SW 1271 (cell line): ENCODE measurements at regions not wholly inside any gene's neighbourhood (a gene's known extent, or its start where the extent isn't known, plus 50 kb on each side); places are given as distances from the start of the nearest gene placed in this dataset.
"Not testable (repeated sequence)": the region's sequence is repeated elsewhere in the genome, so short reads cannot be mapped to it uniquely, and the experiment has no call there.

ENCODE experiments used
- DNase-seq, 2 experiments: peaks; one replicate each; lab custom pipeline; 2025; lab: John Stamatoyannopoulos, UW

DNA sequence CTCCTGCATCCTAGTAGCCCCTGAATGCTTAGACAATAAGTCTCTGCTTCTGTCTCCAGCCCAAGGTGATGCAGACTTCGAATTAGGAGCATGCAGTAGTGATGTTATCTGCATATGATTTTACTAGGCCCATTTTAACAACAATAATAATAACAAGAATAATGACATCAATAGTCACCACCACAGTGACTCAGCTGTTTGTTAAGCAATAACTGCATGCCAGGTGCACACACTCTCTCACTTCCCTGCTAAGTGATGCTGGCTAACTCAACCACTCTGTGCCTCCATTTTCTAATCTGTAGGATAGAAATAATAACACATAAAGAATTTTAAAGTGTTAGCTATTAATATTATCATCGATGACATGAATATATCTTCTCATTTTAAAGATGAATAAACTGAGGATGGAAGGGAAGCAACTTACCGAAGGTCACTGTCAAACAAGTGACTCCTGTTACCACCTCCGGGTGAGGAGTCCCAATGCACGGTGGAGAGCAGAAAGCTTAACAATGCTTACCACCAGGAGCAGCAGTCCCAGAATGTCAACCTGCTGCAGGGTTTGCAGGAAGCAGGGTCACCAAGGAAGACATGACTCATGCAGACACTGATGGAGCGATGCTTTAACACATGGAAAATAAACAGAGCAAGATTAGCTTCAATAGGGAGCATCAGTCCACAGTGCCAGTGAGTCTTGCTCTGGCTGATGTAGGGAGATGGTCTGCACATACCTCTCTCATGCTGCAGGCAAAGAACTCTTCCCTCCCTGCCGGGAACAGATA lies 290.2 kb downstream of the SPATA17 start:
- no peak for DNase-seq

DNA sequence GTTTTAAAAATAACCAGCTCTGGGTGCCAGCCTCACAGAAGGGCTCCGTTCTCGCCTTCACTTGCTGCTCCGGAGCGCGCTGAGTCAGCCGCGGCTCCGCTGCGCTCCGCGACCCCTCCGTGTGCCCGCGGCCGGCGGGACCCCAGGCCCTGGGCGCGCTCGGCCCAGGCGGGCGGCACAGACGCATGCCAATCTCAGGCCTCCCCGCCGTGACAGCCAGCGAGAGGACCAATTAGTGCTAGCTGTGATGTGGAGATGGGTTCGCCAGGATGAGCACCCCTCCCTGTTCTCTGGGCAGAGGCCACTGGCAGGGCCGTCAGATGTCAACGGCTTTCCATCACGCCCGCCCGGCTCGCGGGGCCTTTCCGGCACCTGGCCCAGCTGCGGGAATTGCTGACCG lies 293.8 kb downstream of the SPATA17 start:
- no peak for DNase-seq

GRCh38 chr1:217929213-217929885 lies 298.2 kb downstream of the SPATA17 start:
- no peak for DNase-seq

GRCh38 chr1:217943361-217943760 lies 312.2 kb downstream of the SPATA17 start:
- DNase-seq, result no peak

- no peak for DNase-seq
Observed at GRCh38 chr1:217944550-217944949, 313.4 kb downstream of the SPATA17 start.

DNA sequence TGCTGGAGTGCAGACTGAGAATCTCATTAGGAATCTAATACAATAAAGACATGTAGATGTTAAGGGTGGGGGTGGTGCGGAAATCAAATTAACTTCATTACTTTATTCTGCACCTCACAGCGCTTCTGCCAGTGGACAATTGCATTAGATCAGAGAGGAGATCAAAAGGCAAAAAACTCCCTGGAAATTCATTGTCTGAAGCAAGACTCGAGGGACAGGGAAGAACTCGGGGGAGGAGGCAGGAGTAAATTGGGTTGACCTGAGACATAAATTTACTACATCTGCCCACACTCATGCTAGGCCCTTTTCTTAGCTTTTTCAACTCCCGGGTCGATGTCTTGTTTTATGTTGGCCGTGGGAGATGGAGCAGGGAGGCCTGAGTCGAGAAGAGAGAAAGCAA lies 315.4 kb downstream of the SPATA17 start:
- no peak for DNase-seq

- no peak for DNase-seq
Observed at GRCh38 chr1:217948741-217949140, 317.6 kb downstream of the SPATA17 start.

GRCh38 chr1:217953330-217953729 lies 322.2 kb downstream of the SPATA17 start:
- DNase-seq, result no peak

DNA sequence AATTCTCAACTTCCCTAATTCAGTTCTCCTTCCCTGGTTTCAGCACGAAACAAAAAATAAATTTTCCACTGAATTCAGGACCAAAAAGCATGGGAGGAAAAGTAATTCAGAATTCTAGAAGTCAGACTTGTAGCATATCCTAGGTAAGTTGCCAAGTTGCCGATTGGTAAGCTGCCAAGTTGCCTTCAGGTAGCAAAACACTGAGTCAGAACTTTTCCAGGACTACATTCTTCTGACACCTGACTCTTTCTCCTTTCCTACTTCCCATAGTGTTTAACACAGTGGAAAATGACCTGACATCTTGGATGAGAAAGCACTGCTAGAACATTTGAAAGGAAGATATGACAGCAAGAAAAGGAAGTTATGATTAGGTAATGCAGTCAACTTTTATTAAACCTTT lies 322.8 kb downstream of the SPATA17 start:
- DNase-seq, result no peak

DNA sequence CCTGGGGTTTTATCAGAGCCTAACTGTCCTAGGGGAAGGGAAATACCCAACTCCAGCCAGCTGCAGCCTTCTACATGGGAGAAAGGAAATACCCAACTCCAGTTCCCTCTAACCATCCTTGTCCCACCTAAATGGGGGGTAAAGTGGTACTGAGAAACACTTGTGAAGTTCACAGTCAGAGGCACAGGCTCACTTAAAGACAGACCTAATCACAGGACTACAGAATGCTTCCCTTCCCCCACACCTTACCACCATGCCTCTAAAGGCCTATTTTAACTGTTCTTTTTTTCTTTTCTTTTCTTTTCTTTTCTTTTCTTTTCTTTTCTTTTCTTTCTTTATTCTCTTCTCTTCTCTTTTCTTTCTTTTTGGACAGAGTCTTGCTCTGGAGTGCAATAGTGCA lies 324.6 kb downstream of the SPATA17 start:
- no peak for DNase-seq

DNA sequence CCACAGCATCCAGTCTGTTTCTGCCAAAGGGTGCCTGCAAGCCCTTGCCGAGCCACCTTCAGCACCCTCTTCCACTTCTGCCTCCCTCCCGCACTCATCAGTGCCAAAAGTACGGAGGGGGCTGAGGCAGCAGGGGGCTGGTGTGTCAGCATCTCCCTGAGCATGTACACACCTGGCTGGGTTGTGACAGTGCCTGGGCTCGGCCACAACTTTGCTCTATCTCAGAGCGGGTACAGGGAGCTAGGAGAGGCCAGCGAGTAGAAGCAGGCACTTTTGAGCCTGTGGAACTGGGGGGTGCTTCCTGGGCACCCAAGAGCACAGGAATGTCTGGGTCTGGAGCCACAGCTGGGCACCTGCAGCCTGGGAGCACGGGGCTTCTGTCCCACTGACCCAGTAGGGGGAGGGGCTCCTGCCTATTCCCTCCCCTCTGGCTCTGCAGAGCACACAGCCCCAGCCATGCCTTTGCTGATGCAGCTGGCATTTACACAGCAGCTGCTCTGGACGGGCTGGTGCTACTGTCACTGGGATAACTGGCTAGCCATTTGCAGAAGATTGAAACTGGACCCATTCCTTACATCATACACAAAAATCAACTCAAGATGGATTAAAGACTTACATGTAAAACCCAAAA lies 319.8 kb upstream of the RRP15 start:
- no peak for DNase-seq

GRCh38 chr1:217968085-217968484 lies 317.0 kb upstream of the RRP15 start:
- DNase-seq, result no peak

DNA sequence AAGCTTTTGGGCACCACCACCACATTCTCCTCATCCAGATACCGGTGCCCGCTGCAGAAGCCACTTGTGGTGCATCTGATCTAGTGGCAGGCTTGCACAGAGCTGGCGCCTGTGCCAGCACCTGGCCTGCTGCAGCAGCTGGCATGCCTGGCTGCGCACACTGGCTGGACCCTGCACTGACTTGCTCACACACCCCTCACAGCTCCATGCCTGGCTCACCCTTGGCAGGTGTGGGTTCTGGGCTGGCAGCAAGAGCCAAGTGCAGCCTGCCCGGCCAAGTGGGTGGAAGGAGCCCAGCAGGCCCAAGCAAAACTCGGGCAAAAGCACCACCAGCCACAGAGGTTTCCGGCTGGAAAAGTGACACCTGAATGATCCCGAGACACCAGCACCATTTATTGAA lies 315.7 kb upstream of the RRP15 start:
- DNase-seq, result no peak

GRCh38 chr1:217977943-217978342 lies 307.1 kb upstream of the RRP15 start:
- DNase-seq, result no peak

DNA sequence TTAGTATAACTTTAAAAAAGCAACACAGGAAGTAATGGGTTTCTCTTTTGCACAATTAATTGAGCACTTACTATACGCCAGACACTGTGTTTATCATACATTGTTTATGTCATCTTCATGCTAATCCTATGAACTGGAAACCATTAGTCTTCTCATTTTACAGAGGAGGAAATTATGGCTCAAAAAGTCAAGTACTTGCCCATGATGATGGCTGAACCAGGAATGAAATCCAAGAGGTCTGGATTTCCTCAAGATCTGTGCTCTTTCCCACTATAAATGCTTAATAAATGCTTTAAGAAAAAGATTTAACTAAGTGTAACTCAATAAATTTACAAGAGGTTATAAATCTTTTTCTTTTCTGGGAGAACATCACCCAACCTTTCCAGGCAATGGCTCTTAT lies 303.7 kb upstream of the RRP15 start:
- DNase-seq, result no peak

DNA sequence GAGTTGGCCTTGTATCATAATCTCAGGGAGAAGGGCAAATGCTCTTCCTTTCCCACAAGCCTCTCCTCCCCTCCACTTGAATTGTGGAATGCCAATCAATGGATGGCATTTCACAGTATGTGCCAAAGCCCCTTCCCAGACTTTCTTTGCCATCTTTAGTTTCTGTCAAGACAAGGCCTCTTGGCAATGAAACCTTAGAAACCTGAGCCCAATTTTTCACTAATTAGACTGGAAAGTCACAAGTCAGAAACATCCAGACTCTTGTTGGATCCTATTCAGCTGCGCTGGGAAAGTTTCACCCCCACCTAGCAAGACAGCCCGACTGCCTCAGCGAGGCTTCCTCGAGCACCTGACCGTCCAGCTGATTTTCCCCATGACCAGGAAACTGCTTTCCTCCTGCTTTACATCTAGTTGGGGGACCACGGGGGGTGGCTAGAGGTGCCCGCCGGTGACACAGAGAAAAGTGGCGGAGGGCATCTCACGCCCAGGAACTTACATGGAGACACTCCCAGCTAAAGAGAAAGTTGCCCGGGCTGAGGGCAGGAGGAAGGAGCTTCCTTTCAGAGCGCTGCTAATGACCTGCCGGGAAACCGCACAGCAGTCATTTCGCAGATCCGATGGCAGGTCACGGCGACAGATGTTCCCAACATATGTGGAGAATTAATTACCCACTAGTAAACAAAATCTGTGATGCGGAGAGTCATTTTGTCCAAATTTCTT lies 302.6 kb upstream of the RRP15 start:
- DNase-seq, result no peak

- DNase-seq, result no peak
Observed at GRCh38 chr1:217983051-217983375, 302.1 kb upstream of the RRP15 start.

DNA sequence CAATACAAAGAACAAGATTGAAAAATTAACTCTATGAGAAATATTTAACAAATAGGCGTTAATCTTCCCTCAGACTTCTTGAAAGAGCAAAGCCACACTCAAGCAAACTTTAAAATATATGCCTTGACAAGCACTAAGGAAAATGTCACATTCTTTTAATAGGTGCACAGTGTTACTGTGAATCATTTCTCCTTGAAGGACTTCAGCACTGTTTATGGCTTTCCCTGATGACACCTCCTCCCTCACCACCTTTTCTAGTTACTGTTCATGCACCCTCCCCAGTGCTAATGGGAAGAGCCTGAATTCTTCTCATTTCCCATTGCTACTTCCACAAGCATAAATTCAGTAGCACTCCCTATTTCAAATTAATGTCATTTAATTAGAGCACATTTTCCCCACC lies 299.5 kb upstream of the RRP15 start:
- no peak for DNase-seq

- no peak for DNase-seq
Observed at GRCh38 chr1:217989510-217989909, 295.6 kb upstream of the RRP15 start.

GRCh38 chr1:217993439-217993838 lies 291.7 kb upstream of the RRP15 start:
- DNase-seq, result no peak

DNA sequence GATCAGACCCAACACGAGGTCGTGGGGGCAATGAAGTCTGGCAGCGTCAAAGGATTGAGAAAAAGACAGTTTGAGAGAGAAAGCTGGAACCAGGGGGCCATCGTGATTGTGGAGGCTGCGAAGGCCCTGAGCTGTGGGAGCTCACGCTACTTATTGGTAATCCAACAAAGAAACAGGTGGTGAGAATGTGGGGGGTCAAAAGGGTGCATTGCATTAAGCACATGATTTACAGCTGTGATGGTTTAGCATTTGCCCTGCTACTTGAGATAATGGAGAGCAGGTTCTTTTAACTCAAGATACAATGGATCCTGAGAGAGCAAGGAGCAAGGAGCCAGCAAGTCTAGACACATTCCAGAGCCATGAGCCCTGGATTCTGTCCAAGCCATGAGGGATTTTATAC lies 276.8 kb upstream of the RRP15 start:
- not testable (repeated sequence) for DNase-seq

DNA sequence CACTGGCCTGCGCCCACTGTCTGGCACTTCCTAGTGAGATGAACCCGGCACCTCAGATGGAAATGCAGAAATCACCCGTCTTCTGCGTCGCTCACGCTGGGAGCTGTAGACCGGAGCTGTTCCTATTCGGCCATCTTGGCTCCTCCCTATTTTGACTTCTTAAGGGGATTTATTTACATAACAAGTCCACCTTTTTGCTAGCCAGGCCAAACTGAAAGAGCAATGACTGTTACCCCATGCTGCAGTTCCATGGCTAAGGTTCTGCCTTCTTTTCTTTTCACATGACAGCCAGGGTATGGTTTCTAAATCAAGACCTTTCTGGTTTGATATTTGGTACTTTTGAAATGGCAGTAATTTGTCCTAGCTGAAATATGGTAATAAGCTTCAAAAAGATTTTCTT lies 270.0 kb upstream of the RRP15 start:
- DNase-seq, result not testable (repeated sequence)

DNA sequence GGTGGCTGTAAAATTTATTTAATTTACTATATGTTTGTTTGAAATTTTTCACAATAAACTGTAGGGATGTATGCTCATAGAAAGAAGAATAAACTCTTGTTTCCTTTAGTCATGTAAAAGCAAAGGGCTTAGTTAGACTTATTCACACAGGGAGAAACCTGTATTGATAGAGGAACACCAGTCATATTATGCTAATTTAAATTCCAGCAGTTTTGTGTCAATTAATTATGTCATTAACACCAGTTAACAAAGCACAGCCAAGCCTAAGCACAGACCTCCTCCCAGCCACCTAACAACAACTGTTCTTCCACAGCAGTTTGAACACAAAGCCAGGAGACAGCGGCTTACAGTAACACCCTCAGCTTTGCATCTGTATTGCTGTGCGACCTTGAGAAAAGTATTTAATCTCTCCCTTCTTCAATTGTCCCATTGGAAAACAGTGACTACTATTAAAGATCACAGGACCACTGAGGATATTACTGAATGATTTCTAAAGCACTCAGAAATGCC lies 260.8 kb upstream of the RRP15 start:
- DNase-seq, result no peak
